Activated CD4-positive, alpha-beta T cell treated with anti-CD3 and anti-CD28 coated beads for 24 hours (primary cell): ENCODE measurements at regions not wholly inside any gene's neighbourhood (a gene's known extent, or its start where the extent isn't known, plus 50 kb on each side); places are given as distances from the start of the nearest gene placed in this dataset.

Experiments
- DNase-seq, 2 donors: peaks; one replicate each; pipeline ENCODE4 v3.0.0-alpha.2; 2020; ENCODE audit warnings: low read depth in 2 of 2

DNA sequence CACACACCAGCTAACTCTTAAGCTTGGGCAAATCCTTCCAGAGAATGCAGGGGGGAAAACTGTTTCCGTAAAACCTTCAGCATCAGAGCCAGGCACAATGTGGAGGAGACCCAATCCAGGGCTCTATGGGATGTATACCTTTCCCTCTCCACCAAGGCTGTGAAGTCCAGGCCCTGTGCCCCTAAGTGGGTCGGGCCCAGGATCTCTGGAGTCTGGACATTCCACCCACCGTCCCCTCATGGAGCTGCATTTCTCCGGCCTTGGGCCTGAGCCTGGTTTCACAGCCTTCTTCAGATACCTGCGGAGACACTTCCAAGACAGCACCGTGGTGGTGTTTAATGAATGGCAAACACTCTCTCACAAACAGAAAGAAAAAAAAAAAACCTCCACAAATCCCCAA lies 186.2 kb downstream of the URI1 start:
- DNase-seq, result no peak

- no peak for DNase-seq
These were observed 188.5 kb downstream of the URI1 start for GRCh38 chr19:30130356-30131122.

GRCh38 chr19:30131246-30131645 lies 189.2 kb downstream of the URI1 start:
- DNase-seq, result no peak

- no peak for DNase-seq
These were observed 189.8 kb downstream of the URI1 start for GRCh38 chr19:30131722-30132291.

- DNase-seq, result no peak
These were observed 190.5 kb downstream of the URI1 start for GRCh38 chr19:30132343-30133075.

DNA sequence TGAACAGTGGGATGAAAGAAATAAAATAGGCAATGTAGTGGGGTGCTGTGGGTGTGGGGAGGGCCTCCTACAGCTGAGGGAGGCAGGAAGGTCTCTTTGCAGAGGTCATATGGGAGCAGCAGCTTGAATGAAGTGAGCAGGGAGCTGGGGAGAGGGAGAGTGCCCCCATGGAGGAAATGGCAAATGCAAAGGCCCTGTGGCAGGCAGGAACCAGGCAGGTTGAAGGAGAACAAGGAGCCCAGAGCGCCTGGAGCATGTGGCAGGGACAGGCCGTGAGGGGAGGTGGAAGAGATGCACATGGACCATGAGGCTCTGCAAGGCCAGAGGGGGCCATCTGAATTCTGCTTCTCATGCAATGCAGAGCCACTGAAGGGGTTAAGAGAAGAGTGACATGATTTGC lies 191.8 kb downstream of the URI1 start:
- no peak for DNase-seq

- DNase-seq, result no peak
These were observed 193.2 kb downstream of the URI1 start for GRCh38 chr19:30135093-30135757.

DNA sequence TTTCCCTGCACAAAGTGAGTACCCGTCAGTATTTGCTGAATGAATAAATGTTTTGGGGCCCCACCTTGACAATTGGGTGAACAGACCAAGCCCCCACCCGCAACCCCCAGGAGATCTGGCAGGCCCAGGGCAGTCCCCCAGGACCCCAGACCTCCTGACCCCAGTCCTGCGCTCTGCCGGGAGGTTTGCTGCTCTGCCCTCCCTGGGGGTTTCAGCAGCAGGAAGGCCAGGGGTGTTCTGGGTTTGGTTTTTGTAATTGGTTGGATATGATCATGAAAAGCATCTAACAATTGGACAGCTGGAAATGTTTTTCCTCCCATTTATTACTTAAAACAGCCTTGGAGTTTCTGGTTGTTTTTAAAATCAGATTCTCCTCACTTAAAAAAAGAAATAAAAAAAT lies 193.8 kb downstream of the URI1 start:
- DNase-seq, result no peak

DNA sequence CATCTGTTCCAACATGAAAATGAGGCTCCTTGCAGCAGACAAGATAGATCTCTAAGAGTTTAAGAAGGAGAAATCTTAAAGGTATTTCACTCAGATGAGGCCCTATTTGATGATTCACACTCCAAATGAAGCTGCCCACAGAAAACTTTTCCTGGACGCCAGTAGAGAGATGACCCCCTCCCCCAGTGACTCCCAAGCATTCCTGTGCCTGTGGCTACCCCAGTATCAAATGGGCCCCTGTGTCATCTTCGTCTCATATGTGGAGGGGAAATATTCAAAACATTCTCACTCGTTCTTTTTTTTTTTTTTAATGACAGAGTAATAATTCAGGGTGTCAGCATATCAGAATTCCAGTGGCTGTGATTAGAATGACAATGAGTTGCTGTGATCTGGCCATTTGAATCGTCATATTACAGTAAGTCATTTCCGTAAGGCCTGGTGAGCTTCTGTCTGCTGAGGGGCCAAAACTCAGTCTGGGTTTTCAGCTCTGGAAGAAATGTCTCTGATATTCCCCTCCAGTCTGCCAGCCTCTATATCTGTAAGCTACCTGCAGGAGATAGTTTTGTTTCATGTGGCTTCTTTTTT lies 194.7 kb downstream of the URI1 start:
- no peak for DNase-seq

DNA sequence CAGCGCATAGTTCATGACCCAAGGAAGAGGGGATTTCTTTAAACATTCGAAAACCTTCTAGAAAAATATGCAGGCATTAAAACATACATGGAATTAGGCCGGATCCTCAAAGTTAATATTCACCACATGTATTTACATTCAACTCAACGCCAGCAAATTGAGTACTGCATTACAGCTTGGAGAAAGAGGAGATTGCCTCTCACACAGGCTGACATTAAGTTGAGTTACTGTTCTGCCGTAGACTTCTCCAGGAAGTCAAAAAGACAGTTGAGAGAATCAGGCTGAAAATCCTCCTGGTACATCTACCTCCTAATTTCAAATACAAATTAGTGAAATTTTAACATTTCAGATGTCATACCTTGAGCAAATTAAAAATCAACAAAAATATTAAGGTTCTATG lies 195.7 kb downstream of the URI1 start:
- DNase-seq, result no peak

DNA sequence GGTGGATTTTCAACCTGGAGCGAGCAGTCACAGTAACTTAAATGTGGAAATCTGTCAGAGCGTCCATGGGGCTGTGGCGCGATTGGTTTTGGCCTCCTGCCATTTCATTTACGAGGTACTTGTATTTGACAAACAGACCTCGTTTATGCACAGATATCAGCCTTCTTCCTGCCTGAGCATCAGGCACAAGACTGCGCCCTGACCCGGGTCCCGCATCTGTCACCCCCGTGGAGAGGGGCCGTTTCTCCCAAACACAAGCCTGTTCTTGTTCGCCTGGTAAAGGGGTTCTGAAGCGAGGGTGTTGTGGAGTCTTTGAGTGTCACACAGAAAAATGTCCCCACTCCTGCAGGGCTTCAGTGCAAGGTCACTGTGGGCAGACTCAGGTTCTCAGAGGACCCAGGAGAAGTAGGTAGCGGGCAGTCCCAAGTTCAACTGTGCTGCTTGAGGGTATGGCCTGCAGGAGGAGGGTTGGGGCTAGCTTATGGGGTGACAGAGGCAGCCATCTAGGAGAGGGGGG lies 202.3 kb downstream of the URI1 start:
- DNase-seq, result no peak

GRCh38 chr19:30144802-30145201 lies 202.8 kb downstream of the URI1 start:
- no peak for DNase-seq

DNA sequence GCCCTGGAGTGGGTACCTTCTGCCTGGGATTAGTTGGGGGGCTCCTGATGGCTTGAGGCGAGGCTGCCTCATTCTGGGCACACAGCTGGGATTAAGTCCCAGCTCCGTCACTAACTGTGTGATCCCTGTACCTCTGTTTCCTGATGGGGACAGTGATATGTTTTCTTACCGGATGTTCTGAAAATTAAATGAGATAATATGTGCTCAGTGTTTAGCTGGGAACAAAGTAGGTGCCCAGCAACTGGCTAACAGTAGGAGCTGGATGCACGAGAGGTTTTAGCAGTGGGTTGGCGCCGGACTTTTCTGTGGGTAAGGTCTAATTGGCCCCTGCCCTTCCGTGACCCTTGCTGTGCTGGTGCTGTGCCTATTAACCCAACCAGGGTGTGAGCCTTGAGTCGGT lies 203.4 kb downstream of the URI1 start:
- no peak for DNase-seq

DNA sequence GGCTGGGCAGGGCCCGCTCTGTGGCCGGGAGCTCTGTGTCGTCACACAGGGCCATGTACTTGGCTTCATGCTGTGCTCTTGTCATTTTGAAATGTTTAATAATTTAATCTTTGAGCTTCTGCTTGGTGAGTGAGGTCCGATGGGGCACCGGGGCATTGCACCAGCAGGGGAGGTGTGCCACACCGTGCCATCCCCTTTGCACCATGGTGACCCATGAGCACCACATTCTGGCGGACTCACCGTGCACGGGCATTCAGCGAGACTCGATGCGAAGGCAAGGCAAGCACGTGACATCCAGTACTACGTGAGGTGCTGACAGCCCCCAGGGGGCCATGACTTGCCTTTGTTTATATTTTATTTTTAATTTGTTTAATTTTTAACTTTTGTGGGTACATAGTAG lies 204.3 kb downstream of the URI1 start:
- no peak for DNase-seq

- no peak for DNase-seq
These were observed 206.2 kb downstream of the URI1 start for GRCh38 chr19:30148039-30148790.

DNA sequence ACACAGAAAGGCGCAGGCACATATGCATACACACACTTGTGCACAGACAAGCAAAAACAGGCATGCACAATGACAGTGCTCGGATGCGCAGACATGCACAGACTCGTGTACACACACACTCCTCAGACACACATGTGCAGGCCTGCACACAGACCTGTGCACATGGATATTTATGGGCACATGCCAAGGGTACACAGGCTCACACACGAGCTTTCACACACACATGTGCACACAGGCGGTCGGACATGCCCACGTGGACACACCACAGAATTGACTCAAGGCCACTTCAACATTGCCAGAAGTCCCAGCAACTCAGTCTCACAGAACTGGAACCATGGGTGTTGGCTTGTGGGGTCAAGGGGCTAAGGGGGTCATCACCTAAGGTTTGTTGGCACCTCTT lies 206.8 kb downstream of the URI1 start:
- no peak for DNase-seq

DNA sequence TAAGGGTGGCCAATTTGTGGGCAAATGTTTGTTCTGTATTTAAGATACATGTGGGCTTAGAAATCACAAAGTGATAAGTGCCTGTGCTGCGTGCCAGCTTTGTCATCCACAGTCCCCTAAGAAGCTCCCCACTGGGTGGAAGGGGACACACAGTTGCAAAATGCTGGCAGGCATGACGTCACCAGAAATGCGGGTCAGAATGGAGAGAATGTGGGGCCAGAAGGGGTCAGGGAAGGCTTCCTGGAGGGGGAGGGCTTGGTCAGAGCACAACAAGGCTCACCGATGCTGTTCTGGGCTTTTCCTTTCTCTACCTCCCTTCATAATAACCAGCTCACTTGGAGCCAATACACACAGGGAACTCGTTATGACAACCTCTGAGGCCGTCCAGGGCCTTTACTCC lies 207.3 kb downstream of the URI1 start:
- no peak for DNase-seq

GRCh38 chr19:30150626-30151025 lies 208.6 kb downstream of the URI1 start:
- no peak for DNase-seq

DNA sequence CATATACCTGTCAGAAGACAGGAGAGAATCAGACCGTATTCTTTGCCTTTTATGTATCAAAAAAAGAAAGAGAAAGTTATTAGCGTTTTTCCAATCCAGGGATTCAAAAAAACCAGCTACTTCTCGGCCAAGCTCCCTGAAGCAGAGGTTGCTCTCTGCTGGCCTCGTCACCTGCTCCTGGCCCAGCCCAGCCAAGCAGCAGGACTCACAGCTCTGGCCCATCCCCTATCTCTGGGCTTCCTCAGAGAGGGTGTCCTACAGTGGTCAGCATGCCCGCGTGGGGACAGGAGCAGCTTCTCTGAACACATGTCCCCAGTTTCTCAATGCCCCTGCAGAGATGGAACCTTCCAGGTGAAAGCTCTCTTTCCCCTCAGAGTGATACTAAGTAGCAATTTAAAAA lies 209.0 kb downstream of the URI1 start:
- no peak for DNase-seq

- no peak for DNase-seq
These were observed 210.7 kb downstream of the URI1 start for GRCh38 chr19:30152510-30153291.
